SW 1271 (cell line): ENCODE measurements at regions not wholly inside any gene's neighbourhood (a gene's known extent, or its start where the extent isn't known, plus 50 kb on each side); places are given as distances from the start of the nearest gene placed in this dataset.
"Not testable (repeated sequence)": the region's sequence is repeated elsewhere in the genome, so short reads cannot be mapped to it uniquely, and the experiment has no call there.

Experiments used
- DNase-seq, 2 experiments: peaks; one replicate each; lab custom pipeline; 2025; lab: John Stamatoyannopoulos, UW

GRCh38 chrX:139199933-139200332 is 330.6 kb upstream of the F9 start:
- no peak for DNase-seq

- DNase-seq: no peak
Measured at GRCh38 chrX:139198936-139199335, 331.6 kb upstream of the F9 start.

DNA sequence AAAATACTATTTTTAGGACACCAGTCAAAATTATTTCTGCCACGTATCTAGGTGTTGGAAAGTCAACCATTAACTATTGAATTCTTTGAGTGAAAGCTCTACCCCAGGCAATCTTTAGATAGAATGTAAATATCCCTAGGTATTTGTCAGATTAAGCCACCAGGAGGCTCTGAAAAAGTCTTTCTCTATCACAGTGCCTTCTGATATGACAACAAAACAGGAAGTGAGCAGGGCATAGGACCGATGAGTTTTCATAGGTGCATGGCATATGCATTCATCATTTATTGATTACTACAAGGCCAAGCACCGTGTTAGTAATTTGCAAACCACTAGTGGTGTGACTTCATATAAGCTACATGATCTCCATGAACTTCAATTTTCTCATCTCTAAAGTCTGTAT is 333.6 kb upstream of the F9 start:
- no peak for DNase-seq

- DNase-seq: no peak
Measured at GRCh38 chrX:139194571-139195280, 335.8 kb upstream of the F9 start.

DNA sequence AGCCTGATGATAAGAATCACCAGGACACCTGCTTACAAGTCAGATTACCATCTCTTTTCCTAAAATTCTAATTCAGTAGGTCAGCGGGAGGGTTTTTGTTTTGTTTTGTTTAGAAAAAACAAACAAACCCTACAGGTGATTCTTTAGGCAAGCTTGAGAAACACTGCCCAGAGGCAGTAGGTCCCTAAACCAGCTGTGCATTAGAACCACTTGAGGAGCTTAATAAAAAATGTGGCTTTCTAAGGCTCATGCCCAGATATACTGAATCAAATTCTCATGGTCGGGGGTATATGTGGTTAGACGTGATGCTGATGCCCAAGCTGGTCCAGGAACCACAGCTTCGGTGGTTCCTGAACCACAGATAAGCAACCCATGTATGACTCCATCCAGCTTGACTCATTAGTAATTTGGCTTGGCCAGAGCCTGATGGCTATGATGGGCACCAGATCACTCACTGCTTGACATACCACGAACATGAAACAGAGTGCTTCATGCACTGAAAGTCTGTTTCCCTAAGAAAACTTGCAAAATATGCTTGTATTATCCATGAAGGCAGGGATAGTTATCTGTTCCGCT is 338.1 kb upstream of the F9 start:
- no peak for DNase-seq

DNA sequence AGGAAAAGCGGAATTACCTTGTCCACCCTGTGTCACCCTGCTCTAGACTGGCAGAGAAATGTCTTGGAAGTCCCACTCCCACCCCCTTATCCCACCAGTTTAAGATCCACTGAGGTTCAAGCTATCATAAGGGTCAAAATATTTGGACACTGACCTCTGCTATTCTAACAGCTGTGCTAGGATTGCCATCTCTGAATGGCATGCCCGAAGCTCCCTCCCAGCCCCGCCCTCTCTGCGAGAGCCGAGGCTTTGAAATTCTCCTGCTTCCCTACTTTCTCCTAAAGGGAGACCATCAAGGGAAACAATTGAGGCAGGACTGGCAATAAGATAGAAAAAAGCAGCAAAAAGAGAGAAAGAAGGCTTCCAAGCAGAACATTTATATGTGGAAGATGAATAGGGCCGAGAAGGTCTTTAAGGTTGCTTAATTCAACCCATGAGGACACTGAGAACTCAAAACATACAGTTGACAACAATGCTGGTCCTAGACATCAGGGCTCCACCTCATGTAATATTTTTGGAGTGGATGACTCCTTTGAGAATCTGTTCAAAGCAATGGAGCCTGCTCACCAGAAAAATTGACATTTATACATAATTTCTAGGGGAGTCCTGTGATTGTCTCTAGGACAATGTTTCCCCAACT is 338.7 kb upstream of the F9 start:
- DNase-seq: no peak

DNA sequence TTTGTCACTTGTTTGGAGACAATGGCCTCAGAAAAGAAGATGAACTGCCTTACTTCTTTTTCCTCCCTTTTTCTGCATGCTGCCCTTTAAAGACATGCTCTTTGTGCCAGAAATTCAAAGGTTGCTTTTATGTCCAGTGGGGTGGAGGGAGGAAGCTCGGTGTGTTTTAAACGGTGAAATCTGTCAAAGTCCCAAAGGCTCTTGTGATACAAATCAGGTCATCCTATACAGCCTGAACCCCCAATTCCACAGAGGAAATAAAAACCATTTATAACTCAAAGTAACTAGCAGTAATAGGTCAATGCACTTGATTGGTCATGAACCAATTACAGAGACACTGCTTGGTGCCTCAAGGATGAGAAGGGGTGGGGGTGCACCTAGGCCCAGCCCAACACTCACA is 339.3 kb upstream of the F9 start:
- DNase-seq: no peak

GRCh38 chrX:139187738-139188137 is 342.8 kb upstream of the F9 start:
- no peak for DNase-seq

GRCh38 chrX:139186991-139187390 is 343.5 kb upstream of the F9 start:
- DNase-seq: no peak

DNA sequence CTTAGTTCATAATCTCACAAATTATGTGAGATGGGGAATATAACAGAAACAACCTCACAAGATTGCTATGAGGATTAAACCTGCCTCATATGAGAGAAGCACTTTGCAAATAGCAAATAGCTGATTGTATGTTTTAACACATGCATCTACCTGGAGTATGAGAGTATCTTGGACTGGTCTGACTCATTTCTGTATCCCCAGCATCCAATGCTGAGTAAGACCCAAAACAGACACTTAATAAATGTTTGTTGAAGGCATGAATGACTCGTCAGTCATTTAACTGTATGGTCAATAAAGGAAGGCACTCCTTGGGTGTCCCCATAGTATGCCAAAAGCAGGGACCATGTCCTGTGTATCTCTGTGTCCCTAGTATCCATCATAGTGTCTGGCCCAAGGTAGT is 350.9 kb upstream of the F9 start:
- DNase-seq: no peak

GRCh38 chrX:139178980-139179379 is 351.6 kb upstream of the F9 start:
- no peak for DNase-seq

GRCh38 chrX:139172731-139173130 is 357.8 kb upstream of the F9 start:
- no peak for DNase-seq

- DNase-seq: no peak
Measured at GRCh38 chrX:139170526-139171173, 359.9 kb upstream of the F9 start.

GRCh38 chrX:139167282-139167681 is 363.3 kb upstream of the F9 start:
- no peak for DNase-seq

DNA sequence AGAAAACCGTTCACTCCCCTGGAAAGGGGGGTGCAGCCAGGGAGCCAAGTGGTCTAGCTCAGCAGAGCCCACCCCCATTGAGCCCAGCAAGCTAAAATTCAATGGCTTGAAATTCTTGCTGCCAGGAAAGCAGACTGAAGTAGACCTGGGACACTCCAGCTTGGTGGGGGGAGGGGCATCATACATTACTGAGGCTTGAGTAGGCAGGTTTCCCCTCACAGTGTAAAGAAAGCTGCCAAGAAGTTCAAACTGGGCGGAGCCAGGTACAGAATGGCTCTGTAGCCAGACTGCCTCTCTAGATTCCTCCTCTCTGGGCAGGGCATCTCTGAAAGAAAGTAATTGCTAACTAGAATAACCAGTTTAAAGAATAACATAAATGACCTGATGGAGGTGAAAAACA is 372.3 kb upstream of the F9 start:
- no peak for DNase-seq

- DNase-seq: no peak
Measured at GRCh38 chrX:139156356-139156755, 374.2 kb upstream of the F9 start.

DNA sequence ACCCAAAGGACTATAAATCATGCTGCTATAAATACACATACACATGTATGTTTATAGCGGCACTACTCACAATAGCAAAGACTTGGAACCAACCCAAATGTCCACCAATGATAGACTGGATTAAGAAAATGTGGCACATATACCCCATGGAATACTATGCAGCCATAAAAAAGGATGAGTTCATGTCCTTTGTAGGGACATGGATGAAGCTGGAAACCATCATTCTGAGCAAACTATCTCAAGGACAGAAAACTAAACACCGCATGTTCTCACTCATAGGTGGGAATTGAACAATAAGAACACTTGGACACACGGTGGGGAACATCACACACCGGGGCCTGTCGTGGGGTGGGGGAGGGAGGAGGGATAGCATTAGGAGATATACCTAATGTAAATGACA is 383.9 kb upstream of the F9 start:
- not testable (repeated sequence) for DNase-seq

DNA sequence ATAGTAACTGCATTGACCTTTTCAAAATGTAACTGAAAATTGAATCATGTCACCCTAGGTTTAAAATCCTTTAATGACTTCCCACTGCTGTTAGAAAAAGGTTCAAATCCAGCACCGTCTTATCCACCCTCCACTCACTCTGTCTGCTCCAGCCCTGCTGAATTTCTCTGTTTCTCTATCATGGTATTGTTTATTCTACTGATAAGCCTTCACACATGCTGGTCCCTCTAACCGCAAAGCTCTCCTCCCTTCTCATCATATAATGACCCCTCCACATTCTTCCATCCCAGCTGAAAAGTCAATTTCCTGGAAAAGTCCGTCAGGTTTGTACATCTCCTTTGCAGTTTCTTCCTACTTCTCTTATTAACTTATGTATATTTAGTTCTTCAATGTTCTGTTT is 389.2 kb upstream of the F9 start:
- no peak for DNase-seq

DNA sequence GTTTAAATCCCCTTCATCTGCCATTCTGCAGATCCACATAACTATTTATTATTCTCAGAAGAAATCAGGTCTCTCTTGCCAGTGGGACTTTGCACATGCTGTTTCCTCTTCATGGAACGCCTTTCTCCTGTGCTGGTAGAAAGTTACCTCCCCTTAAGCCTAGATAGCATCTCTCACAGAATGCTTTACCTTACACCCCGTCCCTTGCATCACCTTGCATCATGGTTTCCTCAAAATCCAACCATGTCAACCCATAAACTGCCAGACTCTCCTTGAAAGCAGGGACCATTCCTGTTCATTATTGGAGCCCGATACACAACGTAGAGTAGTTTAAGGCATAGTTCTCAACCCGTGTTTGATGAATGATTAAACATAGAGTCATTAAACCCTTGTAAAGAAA is 396.2 kb upstream of the F9 start:
- no peak for DNase-seq

- DNase-seq: no peak
Measured at GRCh38 chrX:139126493-139126892, 404.0 kb upstream of the F9 start.

GRCh38 chrX:139125916-139126315 is 404.6 kb upstream of the F9 start:
- DNase-seq: no peak

- no peak for DNase-seq
Measured at GRCh38 chrX:139121616-139122286, 408.8 kb upstream of the F9 start.

DNA sequence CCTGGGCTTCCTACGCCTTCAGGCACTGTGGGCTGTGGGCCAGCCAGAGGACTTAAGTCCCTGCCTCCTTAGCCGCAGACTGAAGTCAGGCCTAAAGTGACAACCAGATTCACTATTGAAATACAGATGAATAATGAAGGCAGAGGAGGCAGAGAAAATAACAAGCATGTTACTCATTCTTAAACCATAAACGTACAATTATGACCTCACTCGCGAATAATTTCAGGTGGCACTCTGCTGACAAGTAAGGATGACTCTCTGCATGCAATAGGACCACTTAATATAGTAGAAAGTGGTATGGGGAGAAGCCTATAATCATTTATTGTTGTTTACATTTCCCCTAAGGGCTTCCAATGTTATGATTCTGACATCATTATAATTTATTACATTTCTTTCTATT is 409.2 kb upstream of the FGF13 start:
- DNase-seq: no peak
